ENCODE measurements at regions not wholly inside any gene's neighbourhood (a gene's known extent, or its start where the extent isn't known, plus 50 kb on each side); places are given as distances from the start of the nearest gene placed in this dataset.

DNA sequence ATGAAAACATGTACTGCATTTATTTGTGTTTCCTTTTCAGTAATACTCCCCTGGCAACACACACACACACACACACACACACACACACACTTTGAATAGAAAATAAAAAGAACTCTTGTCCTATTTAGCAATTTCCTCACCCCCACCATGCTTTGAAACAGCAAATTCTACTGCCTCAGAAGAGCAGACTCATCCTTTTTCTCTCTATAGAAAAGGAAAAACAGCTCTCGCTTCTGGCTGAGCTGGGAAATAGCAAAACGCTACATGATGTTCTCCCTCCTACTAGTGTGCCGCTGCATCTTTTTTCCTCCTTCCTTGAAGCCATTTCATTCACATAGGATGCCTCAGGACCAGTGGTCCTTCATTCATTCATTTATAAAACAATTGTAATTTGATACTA, 453.6 kb downstream of the CSNK1G3 start (continued):
- TF ChIP-seq, protein P1, sequence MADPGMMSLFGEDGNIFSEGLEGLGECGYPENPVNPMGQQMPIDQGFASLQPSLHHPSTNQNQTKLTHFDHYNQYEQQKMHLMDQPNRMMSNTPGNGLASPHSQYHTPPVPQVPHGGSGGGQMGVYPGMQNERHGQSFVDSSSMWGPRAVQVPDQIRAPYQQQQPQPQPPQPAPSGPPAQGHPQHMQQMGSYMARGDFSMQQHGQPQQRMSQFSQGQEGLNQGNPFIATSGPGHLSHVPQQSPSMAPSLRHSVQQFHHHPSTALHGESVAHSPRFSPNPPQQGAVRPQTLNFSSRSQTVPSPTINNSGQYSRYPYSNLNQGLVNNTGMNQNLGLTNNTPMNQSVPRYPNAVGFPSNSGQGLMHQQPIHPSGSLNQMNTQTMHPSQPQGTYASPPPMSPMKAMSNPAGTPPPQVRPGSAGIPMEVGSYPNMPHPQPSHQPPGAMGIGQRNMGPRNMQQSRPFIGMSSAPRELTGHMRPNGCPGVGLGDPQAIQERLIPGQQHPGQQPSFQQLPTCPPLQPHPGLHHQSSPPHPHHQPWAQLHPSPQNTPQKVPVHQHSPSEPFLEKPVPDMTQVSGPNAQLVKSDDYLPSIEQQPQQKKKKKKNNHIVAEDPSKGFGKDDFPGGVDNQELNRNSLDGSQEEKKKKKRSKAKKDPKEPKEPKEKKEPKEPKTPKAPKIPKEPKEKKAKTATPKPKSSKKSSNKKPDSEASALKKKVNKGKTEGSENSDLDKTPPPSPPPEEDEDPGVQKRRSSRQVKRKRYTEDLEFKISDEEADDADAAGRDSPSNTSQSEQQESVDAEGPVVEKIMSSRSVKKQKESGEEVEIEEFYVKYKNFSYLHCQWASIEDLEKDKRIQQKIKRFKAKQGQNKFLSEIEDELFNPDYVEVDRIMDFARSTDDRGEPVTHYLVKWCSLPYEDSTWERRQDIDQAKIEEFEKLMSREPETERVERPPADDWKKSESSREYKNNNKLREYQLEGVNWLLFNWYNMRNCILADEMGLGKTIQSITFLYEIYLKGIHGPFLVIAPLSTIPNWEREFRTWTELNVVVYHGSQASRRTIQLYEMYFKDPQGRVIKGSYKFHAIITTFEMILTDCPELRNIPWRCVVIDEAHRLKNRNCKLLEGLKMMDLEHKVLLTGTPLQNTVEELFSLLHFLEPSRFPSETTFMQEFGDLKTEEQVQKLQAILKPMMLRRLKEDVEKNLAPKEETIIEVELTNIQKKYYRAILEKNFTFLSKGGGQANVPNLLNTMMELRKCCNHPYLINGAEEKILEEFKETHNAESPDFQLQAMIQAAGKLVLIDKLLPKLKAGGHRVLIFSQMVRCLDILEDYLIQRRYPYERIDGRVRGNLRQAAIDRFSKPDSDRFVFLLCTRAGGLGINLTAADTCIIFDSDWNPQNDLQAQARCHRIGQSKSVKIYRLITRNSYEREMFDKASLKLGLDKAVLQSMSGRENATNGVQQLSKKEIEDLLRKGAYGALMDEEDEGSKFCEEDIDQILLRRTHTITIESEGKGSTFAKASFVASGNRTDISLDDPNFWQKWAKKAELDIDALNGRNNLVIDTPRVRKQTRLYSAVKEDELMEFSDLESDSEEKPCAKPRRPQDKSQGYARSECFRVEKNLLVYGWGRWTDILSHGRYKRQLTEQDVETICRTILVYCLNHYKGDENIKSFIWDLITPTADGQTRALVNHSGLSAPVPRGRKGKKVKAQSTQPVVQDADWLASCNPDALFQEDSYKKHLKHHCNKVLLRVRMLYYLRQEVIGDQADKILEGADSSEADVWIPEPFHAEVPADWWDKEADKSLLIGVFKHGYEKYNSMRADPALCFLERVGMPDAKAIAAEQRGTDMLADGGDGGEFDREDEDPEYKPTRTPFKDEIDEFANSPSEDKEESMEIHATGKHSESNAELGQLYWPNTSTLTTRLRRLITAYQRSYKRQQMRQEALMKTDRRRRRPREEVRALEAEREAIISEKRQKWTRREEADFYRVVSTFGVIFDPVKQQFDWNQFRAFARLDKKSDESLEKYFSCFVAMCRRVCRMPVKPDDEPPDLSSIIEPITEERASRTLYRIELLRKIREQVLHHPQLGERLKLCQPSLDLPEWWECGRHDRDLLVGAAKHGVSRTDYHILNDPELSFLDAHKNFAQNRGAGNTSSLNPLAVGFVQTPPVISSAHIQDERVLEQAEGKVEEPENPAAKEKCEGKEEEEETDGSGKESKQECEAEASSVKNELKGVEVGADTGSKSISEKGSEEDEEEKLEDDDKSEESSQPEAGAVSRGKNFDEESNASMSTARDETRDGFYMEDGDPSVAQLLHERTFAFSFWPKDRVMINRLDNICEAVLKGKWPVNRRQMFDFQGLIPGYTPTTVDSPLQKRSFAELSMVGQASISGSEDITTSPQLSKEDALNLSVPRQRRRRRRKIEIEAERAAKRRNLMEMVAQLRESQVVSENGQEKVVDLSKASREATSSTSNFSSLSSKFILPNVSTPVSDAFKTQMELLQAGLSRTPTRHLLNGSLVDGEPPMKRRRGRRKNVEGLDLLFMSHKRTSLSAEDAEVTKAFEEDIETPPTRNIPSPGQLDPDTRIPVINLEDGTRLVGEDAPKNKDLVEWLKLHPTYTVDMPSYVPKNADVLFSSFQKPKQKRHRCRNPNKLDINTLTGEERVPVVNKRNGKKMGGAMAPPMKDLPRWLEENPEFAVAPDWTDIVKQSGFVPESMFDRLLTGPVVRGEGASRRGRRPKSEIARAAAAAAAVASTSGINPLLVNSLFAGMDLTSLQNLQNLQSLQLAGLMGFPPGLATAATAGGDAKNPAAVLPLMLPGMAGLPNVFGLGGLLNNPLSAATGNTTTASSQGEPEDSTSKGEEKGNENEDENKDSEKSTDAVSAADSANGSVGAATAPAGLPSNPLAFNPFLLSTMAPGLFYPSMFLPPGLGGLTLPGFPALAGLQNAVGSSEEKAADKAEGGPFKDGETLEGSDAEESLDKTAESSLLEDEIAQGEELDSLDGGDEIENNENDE (IDR thresholded peaks at IDR 0.05; ENCODE audit: insufficient replicate concordance, low read length): no peak
- TF ChIP-seq EGR1 (IDR thresholded peaks at IDR 0.05; ENCODE audit: borderline replicate concordance, low read depth, low read length) (no peak), KDM1A (IDR thresholded peaks at IDR 0.05; ENCODE audit: borderline replicate concordance, low read length) (no peak), POLR2AphosphoS5 (IDR thresholded peaks at IDR 0.05; ENCODE audit: low read depth, low read length) (no peak), BACH1 (IDR thresholded peaks at IDR 0.05; ENCODE audit: low read length) (no peak)
- TF ChIP-seq, protein P2, sequence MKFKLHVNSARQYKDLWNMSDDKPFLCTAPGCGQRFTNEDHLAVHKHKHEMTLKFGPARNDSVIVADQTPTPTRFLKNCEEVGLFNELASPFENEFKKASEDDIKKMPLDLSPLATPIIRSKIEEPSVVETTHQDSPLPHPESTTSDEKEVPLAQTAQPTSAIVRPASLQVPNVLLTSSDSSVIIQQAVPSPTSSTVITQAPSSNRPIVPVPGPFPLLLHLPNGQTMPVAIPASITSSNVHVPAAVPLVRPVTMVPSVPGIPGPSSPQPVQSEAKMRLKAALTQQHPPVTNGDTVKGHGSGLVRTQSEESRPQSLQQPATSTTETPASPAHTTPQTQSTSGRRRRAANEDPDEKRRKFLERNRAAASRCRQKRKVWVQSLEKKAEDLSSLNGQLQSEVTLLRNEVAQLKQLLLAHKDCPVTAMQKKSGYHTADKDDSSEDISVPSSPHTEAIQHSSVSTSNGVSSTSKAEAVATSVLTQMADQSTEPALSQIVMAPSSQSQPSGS (IDR thresholded peaks at IDR 0.05; ENCODE audit: low read length): no peak

All from H1 (cell line).